ENCODE measurements at regions not wholly inside any gene's neighbourhood (a gene's known extent, or its start where the extent isn't known, plus 50 kb on each side); places are given as distances from the start of the nearest gene placed in this dataset.
"Not testable (repeated sequence)": the region's sequence is repeated elsewhere in the genome, so short reads cannot be mapped to it uniquely, and the experiment has no call there.

DNA sequence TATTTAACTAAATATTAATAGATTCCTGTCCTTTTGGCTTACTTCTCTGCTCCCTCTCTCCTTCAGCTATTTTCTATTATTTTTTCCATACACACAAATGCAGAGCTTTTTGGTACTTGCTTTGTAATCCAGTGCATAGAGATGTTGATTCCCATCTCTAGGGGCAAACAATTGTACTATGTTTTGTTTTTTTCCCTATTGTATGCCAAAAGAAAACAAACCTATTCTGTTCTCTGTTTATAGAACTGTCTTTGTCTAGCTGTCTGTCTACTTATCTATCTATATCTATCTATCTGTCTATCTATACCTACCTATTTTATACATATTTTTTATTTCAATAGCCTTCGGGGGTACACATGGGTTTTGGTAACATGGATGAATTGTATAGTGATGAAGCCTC is 121.6 kb upstream of the LIFR start:
- intact Hi-C loops (cut with micrococcal nuclease): no loop called here

DNA sequence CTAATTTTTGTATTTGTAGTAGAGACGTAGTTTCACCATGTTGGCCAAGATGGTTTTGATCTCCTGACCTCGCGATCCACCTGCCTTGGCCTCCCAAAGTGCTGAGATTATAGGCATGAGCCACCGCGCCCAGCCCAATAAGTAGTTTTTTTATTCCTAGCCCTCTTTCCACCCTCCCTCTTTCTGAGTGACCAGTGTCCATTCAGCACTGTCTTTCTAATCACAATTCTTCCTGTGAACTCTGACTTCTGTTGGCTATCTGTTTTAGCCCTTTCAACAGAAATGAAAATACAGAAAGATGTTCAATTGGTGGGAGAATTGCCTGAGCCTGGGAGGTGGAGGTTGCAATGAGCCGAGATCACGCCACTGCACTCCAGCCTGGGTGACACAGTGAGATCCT is 122.3 kb upstream of the LIFR start:
- intact Hi-C loops (cut with micrococcal nuclease): not testable (repeated sequence)

DNA sequence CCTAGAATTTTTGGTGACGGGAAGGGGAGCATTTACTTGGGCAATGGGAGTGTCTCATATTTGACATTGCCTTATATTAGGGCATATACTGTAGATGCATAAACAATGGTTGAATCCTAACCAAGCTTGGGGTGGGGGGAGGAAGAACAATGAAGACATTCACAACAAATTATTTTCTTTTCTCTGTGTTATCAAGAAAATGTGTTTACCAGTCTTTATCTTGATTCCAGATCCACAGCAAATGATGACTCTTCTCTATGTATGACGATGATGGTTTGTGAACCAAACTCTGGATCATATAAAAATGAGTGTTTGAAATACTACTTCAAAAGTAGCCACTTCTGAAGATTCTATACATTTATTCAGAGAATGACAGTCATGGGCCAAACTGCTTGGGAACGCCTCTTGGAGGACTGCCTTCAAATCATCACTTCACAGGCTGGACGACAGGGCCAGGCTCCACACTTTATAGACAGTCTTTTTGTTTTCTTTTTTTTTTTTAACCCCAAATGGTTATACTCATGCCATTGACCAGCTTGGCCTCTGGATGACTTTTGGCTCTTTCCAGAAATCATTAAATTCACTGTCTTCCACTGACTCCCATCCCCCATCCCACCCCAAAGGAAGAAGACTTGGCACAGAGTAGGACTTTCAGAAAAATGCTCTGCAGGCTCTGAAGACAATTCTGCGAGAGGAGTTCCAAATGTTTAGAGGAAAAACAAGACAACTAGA is 123.8 kb upstream of the LIFR start:
- intact Hi-C loops (cut with micrococcal nuclease): no loop called here

DNA sequence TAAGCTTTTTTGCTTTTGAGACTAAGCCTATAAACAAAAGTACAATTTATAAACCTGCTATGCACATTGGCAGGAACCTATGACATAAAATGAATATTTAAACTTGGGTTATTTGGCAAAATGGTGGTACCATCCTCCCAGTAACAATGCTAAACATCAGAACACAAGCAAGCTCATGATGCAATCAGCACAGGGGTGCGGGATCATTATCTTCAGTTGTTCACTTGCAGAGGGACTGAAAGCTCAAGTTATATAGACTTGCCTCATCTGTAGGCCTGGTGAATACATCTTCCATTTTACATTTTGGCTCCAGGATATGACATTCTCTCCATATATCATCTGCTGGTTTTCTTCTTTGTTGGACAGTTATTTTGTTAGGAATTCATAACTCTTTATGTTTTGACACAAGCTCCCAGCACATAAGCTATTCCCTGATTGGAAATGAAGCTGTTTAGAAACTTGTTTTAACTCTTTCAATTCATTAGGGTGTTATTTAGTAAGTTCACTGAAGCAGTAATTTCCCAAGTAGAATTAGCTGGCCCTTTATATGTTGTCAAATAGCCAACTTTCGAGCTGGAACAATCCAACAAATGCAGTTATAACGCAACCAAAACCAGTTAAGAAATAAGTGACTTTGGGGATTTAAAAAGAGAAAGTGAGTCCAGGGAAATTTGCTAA is 124.7 kb upstream of the LIFR start:
- intact Hi-C loops (cut with micrococcal nuclease): no loop called here

DNA sequence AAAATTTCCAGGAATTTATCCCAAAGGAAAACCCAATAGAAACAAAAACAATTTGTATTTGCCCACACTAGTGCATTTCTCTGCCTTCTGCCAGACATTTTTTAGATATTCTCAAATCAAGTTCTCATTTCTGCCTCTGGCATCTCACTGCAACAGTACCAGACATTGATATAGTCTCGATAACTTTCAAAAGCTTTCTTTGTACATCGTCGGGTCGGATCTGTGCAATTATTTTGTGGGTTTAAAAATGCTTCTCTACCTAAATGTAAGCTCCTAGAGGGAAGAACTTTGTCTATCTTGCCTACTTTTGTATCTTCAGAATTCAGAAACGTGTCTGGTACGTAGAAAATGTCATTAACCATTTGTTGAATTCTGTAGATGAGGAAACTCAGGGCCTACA is 125.5 kb upstream of the LIFR start:
- intact Hi-C loops (cut with micrococcal nuclease): no loop called here

DNA sequence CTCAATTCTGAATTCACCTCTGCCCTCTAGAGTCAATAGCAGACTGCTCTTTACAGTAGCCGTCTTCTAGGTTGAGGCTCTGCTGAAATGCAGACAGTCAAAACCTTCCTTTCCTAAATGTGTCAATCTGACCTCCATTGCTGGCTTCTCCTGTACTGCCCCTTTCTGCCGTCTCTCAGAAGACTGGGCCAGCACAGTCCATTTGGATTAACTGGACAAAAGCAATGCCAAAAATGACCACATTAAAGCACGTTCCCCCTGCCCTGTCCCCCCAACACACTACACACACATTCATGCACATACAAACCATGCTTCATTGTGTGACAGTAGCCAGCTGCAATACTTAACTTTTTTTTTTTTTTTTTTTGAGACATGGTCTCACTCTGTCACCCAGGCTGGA is 130.2 kb upstream of the LIFR start:
- intact Hi-C loops (cut with micrococcal nuclease): no loop called here

DNA sequence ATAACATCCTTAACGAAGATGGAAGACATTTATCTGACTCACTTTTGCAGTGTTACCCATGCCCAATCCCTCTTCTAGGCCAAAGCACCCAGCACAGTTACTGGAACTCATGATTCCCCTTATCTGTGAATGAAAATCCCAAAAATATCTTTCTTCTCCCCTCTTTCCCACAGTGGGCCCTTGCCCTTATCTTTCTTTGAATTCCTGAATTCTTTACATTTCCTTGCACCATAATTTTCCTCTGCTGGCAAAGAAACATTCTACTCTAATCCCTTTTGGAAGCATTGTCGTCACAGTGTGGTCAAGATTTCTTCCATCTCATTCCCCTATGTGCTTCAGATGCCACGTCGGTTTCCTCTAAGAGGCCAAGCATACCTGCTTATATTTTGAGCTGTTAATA is 135.9 kb upstream of the LIFR start:
- intact Hi-C loops (cut with micrococcal nuclease): no loop called here

DNA sequence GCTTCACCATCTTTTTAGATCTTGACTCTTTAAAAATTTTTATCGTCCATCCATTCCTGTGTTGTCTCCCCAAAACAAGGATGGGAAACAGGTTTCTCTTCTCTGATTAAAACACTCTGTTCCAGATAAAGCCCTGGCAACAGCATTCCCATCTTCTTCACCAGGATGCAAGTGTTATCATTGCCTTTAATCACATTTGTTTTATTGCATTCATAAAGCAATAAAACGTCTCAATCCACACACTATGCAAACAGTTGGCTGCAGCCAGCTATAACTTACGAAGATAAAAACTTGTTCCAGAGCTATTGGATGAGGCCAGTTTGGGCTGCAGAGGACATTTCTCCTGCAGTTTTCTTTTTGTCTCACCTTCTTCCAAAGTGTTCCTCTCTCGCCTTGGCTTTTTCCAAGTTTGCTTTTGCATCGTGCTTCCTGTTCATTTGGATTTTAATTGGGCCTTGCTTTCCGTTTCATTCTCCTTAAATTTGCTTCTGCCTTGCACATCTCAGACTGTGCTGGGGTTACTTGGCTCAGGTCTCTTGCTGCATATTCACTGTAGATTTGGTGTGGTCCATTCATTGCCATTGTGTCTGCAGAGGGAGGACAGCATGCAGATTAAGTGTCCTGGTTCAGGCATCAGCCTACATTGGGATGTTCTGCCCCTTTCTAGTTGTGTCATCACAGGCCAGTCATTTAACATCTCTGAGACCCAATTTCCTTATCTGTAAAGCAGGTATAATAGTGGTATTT is 136.5 kb upstream of the LIFR start:
- intact Hi-C loops (cut with micrococcal nuclease): no loop called here

DNA sequence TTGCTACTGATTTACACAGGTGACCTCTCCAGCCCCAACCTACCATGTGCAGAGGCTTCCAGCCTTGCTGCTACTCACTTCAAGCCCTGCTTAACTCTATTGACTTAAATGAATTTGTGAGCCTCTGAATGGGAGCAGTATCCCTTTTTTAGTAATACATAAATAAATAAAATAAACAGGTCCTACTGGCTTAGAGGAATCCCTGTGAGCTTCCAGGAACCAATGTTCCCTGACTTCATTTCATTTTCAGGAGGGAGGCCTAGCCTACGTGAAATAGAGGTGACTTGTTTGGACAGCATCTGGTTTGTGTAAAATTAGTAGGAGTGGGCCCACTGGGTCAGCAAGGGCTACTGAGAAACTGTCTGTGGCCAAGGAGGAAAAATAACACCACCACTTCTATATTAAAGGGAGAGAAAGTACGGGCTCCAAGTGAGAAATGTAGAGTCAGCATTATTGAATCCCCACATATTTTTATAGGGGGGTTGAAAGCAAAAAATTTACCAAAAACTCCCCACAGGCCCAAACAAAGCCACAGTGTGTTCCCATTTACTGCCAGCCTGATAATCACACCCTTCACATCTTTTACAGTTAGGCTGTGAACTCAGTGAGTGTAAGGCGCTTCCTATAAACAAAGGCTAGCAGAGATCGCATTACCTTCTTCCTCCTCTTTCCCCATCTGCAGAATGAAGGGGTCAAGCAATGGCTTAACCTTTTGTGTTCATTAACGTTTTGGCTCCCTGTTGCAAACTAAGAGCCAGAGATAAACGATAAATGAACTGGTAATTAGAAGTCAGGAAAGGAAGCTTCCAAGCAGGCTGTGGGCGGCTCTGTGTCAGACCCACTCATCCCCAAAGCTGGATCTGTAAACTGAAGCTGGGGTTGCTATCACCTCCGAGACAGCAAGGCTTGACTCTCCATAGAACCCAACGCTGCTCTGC is 138.8 kb upstream of the LIFR start:
- intact Hi-C loops (cut with micrococcal nuclease): no loop called here

DNA sequence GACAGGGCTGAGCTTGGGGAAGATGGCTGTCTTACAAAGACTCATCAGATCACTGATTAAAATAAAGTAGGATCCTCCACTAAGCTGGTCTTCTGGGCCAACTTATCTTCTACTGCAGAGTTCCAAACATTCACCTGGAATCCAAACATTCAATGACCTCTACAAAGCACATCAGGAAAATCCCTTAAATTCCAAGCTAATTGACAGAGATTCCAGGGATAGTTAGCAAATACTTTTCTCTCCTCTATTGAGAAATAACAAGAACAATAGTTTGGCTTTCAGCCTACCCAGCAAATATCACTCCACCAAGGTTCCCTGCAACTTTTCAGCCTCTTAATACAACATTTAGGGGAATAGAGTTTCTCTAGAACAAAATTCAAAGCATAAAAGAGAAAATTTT is 140.6 kb upstream of the LIFR start:
- intact Hi-C loops (cut with micrococcal nuclease): no loop called here

DNA sequence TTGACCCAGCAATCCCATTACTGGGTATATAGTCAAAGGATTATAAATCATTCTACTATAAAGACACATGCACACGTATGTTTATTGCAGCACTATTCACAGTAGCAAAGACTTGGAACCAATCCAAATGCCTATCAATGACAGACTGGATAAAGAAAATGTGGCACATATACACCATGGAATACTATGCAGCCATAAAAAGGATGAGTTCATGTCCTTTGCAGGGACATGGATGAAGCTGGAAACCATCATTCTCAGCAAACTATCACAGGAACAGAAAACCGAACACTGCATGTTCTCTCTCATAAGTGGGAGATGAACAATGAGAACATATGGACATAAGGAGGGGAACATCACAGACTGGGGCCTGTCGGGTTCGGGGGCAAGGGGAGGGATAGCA is 140.3 kb upstream of the OSMR start:
- intact Hi-C loops (cut with micrococcal nuclease): not testable (repeated sequence)

DNA sequence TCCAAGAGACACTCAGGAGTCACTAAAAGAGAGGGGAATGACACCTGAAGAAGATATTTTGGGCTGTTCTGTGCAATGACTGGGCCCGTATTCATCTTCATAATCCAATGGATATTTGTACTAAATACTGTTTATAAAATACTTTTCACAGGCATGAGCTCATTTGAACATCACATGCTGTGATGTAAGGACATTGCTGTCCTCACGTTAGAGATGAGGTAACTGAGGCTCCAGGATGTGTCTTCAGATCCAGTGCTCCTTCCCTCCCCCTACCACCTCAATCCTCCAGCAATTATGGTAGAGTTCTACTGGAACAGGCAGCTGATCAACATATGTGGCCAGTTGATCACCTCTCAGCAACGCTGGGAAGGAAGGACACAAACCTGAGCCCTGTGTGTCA is 139.4 kb upstream of the OSMR start:
- intact Hi-C loops (cut with micrococcal nuclease): no loop called here

DNA sequence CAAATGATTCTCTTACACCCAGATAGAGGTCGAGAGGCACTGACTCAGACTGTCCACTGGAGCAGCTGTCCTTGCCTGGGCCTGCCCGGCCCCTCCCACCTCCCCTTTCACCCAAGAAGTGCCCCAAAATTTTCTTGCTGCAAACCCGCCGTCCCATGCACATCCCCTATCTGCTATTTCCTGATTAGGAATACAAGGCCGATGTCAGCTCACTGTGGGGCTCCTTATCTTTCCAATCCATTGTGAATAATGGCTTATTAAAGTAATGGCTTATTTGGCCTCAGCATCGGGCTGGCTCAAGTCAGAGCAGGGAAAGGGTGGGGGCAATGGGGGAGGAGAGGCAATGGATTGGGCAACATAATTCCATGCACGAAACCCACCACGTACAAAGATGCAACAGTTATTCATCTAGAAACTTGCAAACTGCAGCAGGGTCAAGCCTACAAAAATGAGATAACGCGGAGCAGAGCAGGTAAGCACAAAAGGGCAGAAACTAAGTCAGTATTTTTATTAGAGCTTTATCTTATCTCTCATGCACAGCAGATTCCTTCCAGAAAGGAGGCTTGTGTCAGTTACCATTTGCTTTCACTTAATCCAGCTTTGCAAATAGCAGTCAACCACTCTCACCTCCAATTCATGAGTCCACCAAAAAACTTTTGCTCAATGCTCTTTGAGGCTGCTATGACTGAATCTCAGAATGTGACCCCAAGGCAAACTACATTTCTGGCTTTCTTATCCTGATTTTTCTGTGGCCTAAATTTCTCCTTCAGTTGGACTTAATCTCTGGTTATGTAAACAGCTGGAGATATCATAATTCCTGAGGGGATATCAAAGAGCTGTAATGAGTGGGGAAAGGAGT is 138.2 kb upstream of the OSMR start:
- intact Hi-C loops (cut with micrococcal nuclease): no loop called here

DNA sequence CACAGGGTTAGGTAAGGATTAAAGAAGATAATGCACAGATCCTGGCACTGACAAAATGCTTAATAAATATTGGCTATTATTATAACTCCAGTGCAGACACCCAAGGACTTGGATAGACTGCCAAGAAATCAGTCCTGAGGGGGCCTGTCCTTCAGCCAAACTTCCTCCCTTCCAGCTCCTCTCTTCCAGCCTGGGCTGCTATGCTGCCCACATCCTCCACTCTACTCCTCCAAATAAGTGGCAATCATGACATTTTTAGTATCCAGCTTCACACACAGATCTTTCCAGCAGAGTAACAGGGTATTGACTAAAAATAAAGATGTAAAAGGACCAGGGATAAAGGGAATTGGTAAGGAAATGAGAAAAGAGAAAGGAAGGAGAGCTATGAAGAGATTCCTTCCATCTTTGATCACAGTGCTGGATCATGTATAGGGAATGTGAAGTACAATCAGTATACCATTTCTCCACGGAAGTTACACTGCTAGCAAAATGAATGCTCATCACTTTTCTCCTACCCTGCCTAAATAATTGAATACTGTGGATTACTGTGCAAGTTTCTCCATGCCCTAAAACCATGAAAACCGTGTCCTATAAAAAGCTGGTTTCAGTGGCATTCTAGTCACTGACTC is 136.0 kb upstream of the OSMR start:
- intact Hi-C loops (cut with micrococcal nuclease): no loop called here

DNA sequence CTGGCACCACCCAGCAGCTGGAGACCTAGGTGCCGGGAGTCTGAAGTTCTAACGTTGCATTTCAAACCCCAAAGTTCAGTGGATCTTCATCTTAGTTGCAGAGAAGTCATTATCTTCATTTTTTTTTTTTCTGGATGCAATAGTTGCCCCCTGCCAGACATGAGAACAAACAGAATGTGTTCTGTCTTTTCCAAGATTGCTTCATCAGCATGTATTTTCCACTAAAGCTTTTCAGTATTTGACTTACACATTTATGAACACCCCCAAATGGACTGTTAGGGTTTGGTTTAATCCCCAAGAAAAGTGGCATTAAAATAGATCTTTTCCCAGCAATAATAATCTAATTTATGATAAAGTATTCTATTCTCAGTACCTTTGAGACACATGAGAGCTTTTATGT is 135.2 kb upstream of the OSMR start:
- intact Hi-C loops (cut with micrococcal nuclease): no loop called here

DNA sequence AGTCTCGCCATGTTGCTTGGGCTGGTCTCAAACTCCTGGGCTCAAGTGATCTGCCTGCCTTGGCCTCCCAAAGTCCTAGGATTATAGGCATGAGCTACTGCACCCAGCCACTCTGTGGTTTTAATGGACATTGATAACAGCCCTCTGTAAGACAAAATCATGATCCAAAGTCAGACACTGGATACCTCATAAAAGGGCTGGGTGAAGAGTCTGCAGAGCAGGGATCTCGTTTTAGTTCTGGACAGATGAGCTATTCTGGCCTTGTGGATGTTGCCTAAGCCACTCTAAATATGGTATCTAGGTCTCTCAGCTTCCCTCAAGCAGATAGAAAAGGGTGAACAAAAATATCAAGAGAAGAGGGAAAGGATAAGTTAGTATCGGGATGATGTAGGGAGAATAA is 133.4 kb upstream of the OSMR start:
- intact Hi-C loops (cut with micrococcal nuclease): no loop called here

DNA sequence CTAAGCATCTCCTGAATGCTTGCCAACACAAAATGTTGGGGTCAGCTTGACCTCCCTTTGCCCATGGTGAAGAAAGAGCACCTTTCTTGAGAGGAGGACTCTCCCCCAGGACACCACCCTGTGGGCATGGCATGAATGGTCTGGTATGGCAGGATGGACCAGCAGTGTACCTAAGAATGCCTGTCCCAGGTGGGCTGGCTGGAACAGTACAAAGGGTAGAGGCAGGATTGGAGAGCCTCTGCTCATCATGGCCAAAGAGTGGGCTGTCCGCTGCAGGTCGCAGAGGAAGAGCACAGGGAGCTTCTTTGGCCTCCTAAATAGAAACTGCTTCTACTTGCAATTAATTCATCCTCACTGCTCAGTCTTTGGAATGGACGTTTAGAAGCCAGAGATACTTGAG is 131.6 kb upstream of the OSMR start:
- intact Hi-C loops (cut with micrococcal nuclease): no loop called here

DNA sequence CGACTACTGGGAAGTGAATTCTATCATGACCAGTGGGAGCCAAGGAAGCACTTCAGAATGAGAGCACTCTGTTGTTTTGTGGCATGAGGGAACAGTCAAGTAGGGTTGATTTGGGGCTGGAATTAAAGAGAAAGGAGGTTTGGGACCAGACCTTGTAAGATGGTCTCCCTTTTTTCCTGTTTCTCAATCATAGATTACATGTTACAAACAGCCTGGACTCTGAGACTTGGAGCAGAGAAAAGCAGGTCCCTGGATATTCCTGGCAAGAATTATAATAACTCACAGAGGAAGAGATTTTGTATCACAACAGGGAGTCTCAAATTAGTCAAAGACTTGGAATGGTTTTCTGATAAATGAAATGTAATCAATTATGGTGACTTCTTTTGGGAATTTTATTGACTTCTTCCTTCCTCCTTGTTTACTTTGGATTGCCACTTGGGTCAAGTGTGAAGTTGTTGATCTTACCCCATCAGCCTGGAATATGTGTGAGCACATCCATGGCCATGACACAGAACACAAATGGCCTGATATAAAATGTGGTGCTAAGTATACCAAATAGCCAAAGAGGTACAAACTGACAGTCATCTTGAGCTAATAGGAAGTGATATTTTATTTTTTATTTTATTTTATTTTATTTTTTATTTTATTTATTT is 131.0 kb upstream of the OSMR start:
- intact Hi-C loops (cut with micrococcal nuclease): no loop called here

DNA sequence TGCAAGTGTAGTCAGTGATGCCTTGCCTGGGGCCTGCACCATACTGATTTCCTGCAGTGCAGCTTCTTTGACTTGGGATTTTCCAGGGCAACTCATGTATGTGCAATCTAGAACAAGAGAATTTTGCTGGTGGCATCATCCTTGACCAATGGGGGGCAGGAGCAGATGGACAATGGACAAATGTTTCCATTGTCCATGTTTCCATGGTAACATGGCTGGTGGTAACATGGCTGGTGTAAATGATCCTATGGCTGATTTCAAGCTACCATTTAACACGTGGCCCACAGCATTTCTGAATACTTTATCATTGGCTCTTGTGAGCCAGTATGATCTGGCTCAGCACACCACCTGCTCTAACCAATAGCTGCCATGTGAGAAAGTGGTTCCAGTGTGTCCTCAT is 130.1 kb upstream of the OSMR start:
- intact Hi-C loops (cut with micrococcal nuclease): no loop called here

DNA sequence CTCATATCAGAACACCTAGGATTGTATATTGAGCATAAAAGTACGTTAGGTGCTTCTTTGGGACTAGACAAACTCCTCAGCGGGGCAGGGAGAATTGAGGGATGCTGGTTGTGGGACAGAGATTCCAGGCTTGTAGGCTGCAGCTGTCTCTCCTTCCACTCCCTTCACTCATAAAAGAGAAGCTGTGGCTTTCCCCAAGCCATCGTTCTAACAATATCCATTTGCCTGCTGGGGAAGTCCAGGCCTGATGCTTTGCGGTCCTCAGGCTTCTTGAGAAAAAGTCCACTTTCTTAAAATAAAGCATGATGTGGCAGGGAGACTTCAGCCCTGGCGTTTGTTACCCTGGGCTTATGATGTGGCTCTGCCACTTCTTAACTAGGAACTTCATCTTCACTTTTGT is 129.3 kb upstream of the OSMR start:
- intact Hi-C loops (cut with micrococcal nuclease): no loop called here

Measured in T-helper 2 cell treated with Interferon-gamma antibody and Interleukin-4, amounts not matched to agents 100 ng/mL and 5 ng/mL, for 36 hours (primary cell).